ENCODE measurements at regions not wholly inside any gene's neighbourhood (a gene's known extent, or its start where the extent isn't known, plus 50 kb on each side); places are given as distances from the start of the nearest gene placed in this dataset.

- H3K27ac ChIP-seq, result no peak overlapping the region
- H4K20me1 ChIP-seq, result no peaks in the 10 kb centered on the region
- TF ChIP-seq Cebpa-rat (IDR thresholded peaks at IDR 0.05), result no peak
- H3K27me3 ChIP-seq, result no peaks in the 10 kb centered on the region
- no peak overlapping the region for H3K4me2 ChIP-seq
- H3K4me1 ChIP-seq, result peaks cover 7% of the 10 kb centered on the region; the same call in 1 of the 2 replicates
- H3K36me3 ChIP-seq, result peaks cover 29% of the 10 kb centered on the region
- H3K9me3 ChIP-seq, result peaks cover 5% of the 10 kb centered on the region; the same call in 1 of the 2 replicates
- H3K9ac ChIP-seq, result no peak overlapping the region
- no peak overlapping the region for H3K4me3 ChIP-seq
Measured at GRCh38 chr6:22098601-22099031, 198.2 kb downstream of the PRL start.

GRCh38 chr6:22099231-22099630 lies 197.6 kb downstream of the PRL start:
- no peak overlapping the region for H3K27ac ChIP-seq
- peaks cover 7% of the 10 kb centered on the region; the same call in 1 of the 2 replicates for H3K4me1 ChIP-seq
- peaks cover 33% of the 10 kb centered on the region for H3K36me3 ChIP-seq
- no peak for TF ChIP-seq Cebpa-rat (IDR thresholded peaks at IDR 0.05)
- H4K20me1 ChIP-seq, result no peaks in the 10 kb centered on the region
- H3K9me3 ChIP-seq, result peaks cover 5% of the 10 kb centered on the region; the same call in 1 of the 2 replicates
- no peak overlapping the region for H3K4me3 ChIP-seq
- H3K4me2 ChIP-seq, result no peak overlapping the region
- no peak overlapping the region for H3K9ac ChIP-seq
- no peaks in the 10 kb centered on the region for H3K27me3 ChIP-seq

GRCh38 chr6:22099923-22100322 lies 196.9 kb downstream of the PRL start:
- Histone ChIP-seq H3K9me3 (peaks cover 5% of the 10 kb centered on the region; the same call in 1 of the 2 replicates), H3K36me3 (peaks cover 30% of the 10 kb centered on the region)

GRCh38 chr6:22101163-22101562 lies 195.7 kb downstream of the PRL start:
- Histone ChIP-seq H3K36me3 (peaks cover 29% of the 10 kb centered on the region), H3K4me1 (peaks cover 7% of the 10 kb centered on the region; the same call in 1 of the 2 replicates), H3K27me3 (no peaks in the 10 kb centered on the region), H4K20me1 (no peaks in the 10 kb centered on the region), H3K4me2 (no peak overlapping the region), H3K27ac (no peak overlapping the region), H3K9me3 (peaks cover 5% of the 10 kb centered on the region; the same call in 1 of the 2 replicates), H3K9ac (no peak overlapping the region), H3K4me3 (no peak overlapping the region)
- TF ChIP-seq Cebpa-rat (IDR thresholded peaks at IDR 0.05), result no peak

More at GRCh38 chr6:22099923-22100322, 196.9 kb downstream of the PRL start:
- no peak overlapping the region for H3K4me2 ChIP-seq
- peaks cover 7% of the 10 kb centered on the region; the same call in 1 of the 2 replicates for H3K4me1 ChIP-seq
- no peaks in the 10 kb centered on the region for H3K27me3 ChIP-seq
- H4K20me1 ChIP-seq, result no peaks in the 10 kb centered on the region
- TF ChIP-seq Cebpa-rat (IDR thresholded peaks at IDR 0.05), result no peak
- H3K27ac ChIP-seq, result no peak overlapping the region
- H3K4me3 ChIP-seq, result no peak overlapping the region
- H3K9ac ChIP-seq, result no peak overlapping the region

GRCh38 chr6:22102671-22103070 lies 194.2 kb downstream of the PRL start:
- Histone ChIP-seq H4K20me1 (no peaks in the 10 kb centered on the region), H3K9me3 (peaks cover 5% of the 10 kb centered on the region; the same call in 1 of the 2 replicates), H3K4me1 (peaks cover 7% of the 10 kb centered on the region; the same call in 1 of the 2 replicates), H3K36me3 (peaks cover 29% of the 10 kb centered on the region), H3K27me3 (no peaks in the 10 kb centered on the region), H3K4me2 (no peak overlapping the region), H3K9ac (no peak overlapping the region), H3K27ac (no peak overlapping the region), H3K4me3 (no peak overlapping the region)
- no peak for TF ChIP-seq Cebpa-rat (IDR thresholded peaks at IDR 0.05)

GRCh38 chr6:22106451-22106850 lies 190.4 kb downstream of the PRL start:
- Histone ChIP-seq H3K9ac (no peak overlapping the region), H3K4me1 (no peaks in the 10 kb centered on the region), H3K4me3 (no peak overlapping the region), H3K27ac (no peak overlapping the region), H3K9me3 (peaks cover 5% of the 10 kb centered on the region; the same call in 1 of the 2 replicates), H4K20me1 (no peaks in the 10 kb centered on the region), H3K27me3 (no peaks in the 10 kb centered on the region), H3K36me3 (peaks cover 49% of the 10 kb centered on the region), H3K4me2 (no peak overlapping the region)
- TF ChIP-seq Cebpa-rat (IDR thresholded peaks at IDR 0.05), result no peak

- no peak overlapping the region for H3K4me2 ChIP-seq
- H3K9ac ChIP-seq, result no peak overlapping the region
- no peaks in the 10 kb centered on the region for H3K27me3 ChIP-seq
- H4K20me1 ChIP-seq, result no peaks in the 10 kb centered on the region
- no peak for TF ChIP-seq Cebpa-rat (IDR thresholded peaks at IDR 0.05)
- no peak overlapping the region for H3K4me3 ChIP-seq
- H3K27ac ChIP-seq, result no peak overlapping the region
- H3K9me3 ChIP-seq, result no peaks in the 10 kb centered on the region; the same call in 1 of the 2 replicates
- H3K4me1 ChIP-seq, result no peaks in the 10 kb centered on the region
- peaks cover 47% of the 10 kb centered on the region for H3K36me3 ChIP-seq
Measured at GRCh38 chr6:22106961-22107360, 189.9 kb downstream of the PRL start.

GRCh38 chr6:22108199-22108598 lies 188.6 kb downstream of the PRL start:
- no peak overlapping the region for H3K4me2 ChIP-seq
- H3K4me3 ChIP-seq, result no peak overlapping the region
- H3K9me3 ChIP-seq, result no peaks in the 10 kb centered on the region
- H3K36me3 ChIP-seq, result peaks cover 45% of the 10 kb centered on the region
- H3K27ac ChIP-seq, result no peak overlapping the region
- no peaks in the 10 kb centered on the region for H4K20me1 ChIP-seq
- no peak for TF ChIP-seq Cebpa-rat (IDR thresholded peaks at IDR 0.05)
- H3K9ac ChIP-seq, result no peak overlapping the region
- H3K27me3 ChIP-seq, result no peaks in the 10 kb centered on the region
- H3K4me1 ChIP-seq, result no peaks in the 10 kb centered on the region

- Histone ChIP-seq H3K27me3 (no peaks in the 10 kb centered on the region), H3K27ac (no peak overlapping the region), H3K36me3 (peaks cover 54% of the 10 kb centered on the region), H3K9me3 (no peaks in the 10 kb centered on the region), H3K4me3 (no peak overlapping the region), H3K9ac (no peak overlapping the region), H4K20me1 (no peaks in the 10 kb centered on the region), H3K4me1 (no peaks in the 10 kb centered on the region), H3K4me2 (no peak overlapping the region)
- TF ChIP-seq Cebpa-rat (IDR thresholded peaks at IDR 0.05), result no peak
Measured at GRCh38 chr6:22110061-22110460, 186.8 kb downstream of the PRL start.

GRCh38 chr6:22112461-22112860 lies 184.4 kb downstream of the PRL start:
- H3K4me3 ChIP-seq, result no peak overlapping the region

More at GRCh38 chr6:22112461-22112860, 184.4 kb downstream of the PRL start:
- Histone ChIP-seq H3K27ac (no peak overlapping the region), H3K9ac (no peak overlapping the region), H3K27me3 (no peaks in the 10 kb centered on the region), H3K4me1 (no peaks in the 10 kb centered on the region), H4K20me1 (no peaks in the 10 kb centered on the region), H3K4me2 (no peak overlapping the region), H3K9me3 (0 out of 2 replicates have a peak, but pooled peaks cover 6% of the 10 kb centered on the region), H3K36me3 (peaks cover 74% of the 10 kb centered on the region)
- TF ChIP-seq Cebpa-rat (IDR thresholded peaks at IDR 0.05), result no peak

Data from BLaER1 (cell line).